Upper lobe of left lung (tissue), 4 donors: ENCODE measurements at regions not wholly inside any gene's neighbourhood (a gene's known extent, or its start where the extent isn't known, plus 50 kb on each side); places are given as distances from the start of the nearest gene placed in this dataset.

Source experiments
- CTCF ChIP-seq, 6 experiments: fragments of 450-650 bp in 4 of 6; fragments of 200-600 bp in 2 of 6; sonication (generic) in 2 of 6; IDR thresholded peaks; one replicate each; pipeline ENCODE4 v1.5.1; 2016 to 2019; ENCODE audit warnings: antibody characterized with exemption in 6 of 6
- EP300 ChIP-seq, 4 donors: sonication (generic); formaldehyde crosslinking; IDR thresholded peaks; one replicate each; pipeline ENCODE4 v1.5.1; 2017; ENCODE audit warnings: antibody characterized with exemption in 4 of 4, control low read depth in 2 of 4
- POLR2A ChIP-seq, 4 donors: fragments of 450-650 bp; IDR thresholded peaks; one replicate each; pipeline ENCODE4 v1.5.1; 2016 to 2017; ENCODE audit warnings: antibody characterized with exemption in 4 of 4, mild to moderate bottlenecking in 2 of 4

- TF ChIP-seq CTCF (IDR thresholded peaks at IDR 0.05) (no peak), EP300 (IDR thresholded peaks at IDR 0.05) (no peak), POLR2A (IDR thresholded peaks at IDR 0.05) (no peak)
These were observed 177.7 kb upstream of the MID1 start for GRCh38 chrX:10798041-10798440.
